ENCODE measurements at regions not wholly inside any gene's neighbourhood (a gene's known extent, or its start where the extent isn't known, plus 50 kb on each side); places are given as distances from the start of the nearest gene placed in this dataset.
A peak's percentile ranks its signal among the peaks of the same experiment; 100 is the strongest.
"Not testable (repeated sequence)": the region's sequence is repeated elsewhere in the genome, so short reads cannot be mapped to it uniquely, and the experiment has no call there.

DNA sequence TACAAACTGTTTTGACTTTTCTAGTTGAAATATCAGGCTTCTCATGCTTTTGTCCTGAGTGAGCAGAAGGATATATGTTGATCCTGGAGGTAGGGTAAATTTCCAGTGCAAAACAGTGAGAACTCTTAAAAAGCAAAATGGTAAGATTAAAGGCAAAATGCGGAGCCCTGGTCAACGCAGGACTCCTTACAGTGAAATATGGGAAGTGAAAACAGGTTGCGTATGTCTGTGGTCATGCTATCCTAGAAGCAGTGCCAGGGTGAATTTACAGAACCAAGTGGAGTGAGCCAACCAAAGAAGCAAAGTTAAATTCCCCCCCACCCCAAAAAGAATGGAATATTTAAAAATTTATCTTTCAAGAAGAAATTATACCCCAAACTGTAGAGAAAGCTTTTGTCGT is 256.4 kb downstream of the NR2F2 start:
- no peak for DNase-seq

GRCh38 chr15:96589864-96590263 is 259.4 kb downstream of the NR2F2 start:
- DNase-seq = no peak

GRCh38 chr15:96593735-96594134 is 263.2 kb downstream of the NR2F2 start:
- DNase-seq = peak; percentile 81

DNA sequence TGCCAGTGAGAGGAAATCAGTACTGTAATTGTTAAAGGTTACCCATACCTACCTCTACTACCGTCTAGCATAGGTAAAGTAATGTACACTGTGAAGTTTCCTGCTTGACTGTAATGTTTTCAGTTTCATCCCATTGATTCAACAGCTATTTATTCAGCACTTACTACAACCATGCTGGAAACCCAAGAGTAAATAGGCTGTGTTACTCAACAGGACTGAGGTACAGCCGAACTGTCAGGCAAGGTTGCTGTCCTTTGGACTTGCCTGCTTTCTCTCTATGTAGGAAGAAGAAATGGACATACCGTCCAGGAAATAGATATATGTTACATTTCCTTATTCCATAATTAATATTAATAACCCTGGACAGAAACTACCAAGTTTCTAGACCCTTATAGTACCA is 265.5 kb downstream of the NR2F2 start:
- DNase-seq = peak; percentile 36

GRCh38 chr15:96598514-96598913 is 268.0 kb downstream of the NR2F2 start:
- DNase-seq = peak; percentile 95

- DNase-seq = peak; percentile 69
These were observed 268.8 kb downstream of the NR2F2 start for GRCh38 chr15:96599268-96599667.

DNA sequence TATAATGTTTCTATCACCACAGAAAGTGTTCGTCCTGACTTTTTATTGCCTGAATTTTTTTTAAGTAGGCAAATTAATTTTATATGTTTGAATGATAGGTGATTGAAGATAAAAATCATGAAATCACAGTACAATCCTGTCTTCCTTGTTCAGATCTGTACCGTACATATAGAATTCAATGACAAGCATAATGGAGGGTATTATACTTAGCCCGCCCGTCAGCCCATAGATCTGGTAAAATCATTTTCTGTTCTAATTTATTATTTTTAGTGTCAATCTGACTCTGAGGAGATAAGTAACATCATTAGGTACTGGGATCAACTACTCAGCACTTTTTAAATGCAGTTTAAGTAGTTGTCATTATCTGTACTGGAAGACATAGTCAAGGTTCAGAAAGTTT is 269.9 kb downstream of the NR2F2 start:
- DNase-seq = no peak

DNA sequence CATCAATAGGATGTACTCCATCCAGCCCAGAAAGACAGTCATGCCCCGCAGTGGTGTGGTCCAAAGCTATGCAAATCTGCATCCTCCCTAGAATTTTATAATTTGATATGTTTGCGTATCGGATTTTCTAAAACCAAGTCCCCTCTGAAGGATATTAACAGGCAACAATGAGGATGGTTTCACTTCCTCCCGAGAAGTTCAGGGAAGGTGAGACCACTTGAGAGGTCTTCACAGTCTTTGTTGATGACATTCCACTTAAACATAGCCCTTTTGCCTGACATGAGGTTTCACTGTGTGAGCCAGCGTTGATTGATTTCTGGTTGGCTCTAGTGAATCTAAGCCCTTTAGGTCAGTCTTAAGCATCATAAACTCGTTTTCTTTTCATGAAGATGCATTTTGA is 276.1 kb downstream of the NR2F2 start:
- no peak for DNase-seq

- no peak for DNase-seq
These were observed 280.3 kb downstream of the NR2F2 start for GRCh38 chr15:96610757-96611156.

DNA sequence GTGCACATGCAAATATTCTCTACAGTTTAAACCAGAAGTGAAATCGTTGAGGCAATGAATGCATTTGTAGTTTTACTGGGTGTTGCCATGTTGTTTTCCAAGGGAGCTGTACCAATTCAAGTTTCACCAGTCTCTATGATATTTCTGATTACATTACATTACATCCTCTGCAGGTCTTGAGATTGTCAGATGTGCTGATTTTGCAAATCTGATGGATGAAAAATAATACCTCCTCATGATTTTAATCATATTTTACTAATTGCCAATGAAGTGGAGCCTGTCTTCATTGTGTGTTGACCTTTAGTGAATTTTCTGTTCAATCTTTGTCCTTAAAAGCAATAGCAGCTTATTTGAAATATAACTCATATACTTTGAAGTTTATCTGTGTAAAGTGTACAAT is 282.4 kb downstream of the NR2F2 start:
- DNase-seq = no peak

- peak; percentile 2 for DNase-seq
These were observed 288.7 kb downstream of the NR2F2 start for GRCh38 chr15:96619174-96619573.

- no peak for DNase-seq
These were observed 292.2 kb downstream of the NR2F2 start for GRCh38 chr15:96622714-96623113.

DNA sequence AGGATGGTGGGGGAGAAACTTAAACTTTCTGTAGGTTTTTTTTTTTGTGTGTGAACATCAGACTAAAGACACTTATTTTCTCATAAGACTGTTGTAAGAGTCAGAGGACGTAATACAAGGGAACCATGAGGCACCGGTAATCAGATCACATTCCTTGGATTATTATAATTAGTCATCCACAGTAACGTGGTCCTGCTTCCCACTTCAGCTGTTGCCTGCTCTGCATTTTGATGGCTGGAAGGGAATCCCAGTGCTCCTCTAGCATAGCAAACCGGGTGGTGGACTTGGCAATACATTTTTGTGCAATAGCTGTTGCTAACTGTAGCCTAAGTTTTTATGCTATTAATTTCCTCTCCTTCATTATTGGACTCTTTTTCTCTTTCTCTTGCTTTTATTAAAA is 294.8 kb downstream of the NR2F2 start:
- DNase-seq = no peak

DNA sequence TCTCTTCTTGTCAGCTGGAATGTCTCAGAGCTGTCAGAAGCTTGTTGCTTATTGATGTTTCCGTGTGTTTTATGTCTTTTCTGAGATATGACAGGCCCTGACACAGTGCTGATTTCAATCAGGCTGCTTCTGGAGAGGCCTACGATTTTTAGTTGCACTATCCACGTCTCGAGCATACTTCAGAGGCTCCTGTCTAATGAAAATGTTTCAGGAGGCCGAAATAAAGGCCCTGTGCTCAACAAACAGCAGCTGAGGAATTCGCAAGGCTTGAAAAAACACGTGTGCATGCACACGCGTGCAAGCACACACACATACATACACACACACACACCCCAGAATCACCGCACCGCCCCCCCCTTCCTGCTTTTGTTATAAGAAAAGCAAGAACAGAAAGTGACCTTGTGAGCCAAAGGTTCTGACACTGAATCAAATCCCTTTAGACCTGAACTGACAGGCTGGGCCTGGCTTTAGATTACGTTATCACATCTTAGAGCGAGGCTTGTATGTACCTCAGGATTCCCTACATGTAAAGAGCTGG is 296.6 kb downstream of the NR2F2 start:
- no peak for DNase-seq

DNA sequence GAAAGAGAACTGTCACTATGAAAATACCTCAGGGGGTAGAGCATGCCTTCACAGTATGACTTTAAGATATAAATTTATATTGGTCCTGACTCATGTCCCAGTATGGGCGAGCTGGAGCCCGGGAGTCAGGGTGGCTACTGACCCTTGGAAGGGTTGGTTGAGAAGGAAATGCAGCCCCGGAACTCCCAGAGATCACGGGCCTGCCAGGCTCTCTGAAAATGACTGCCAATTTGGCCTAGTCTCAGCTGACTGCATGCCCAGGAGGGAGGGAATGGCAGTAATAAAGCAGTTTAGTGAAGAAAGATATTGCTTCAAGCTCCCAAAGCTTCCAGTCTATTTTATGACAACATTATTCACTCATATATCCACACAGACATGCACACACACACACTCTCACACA is 299.0 kb downstream of the NR2F2 start:
- no peak for DNase-seq

DNA sequence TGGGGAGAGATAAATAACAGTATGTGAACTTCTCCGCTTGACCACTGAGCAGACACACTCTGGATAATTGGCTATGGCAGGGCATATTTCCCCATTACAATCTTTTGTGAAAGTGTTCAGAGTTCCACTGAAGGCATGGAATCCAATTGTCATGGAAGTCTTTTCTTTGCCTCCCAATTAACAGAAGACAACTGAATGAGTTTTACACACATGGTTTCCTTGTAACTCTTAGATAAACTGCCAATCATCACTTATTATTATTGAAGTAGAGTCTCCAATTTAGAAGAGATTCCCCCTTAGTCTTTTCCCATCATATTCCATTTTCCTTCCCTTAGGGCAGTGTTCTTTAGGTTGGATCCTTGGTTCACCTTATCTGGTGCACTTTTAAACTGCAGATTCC is 308.3 kb downstream of the NR2F2 start:
- no peak for DNase-seq

DNA sequence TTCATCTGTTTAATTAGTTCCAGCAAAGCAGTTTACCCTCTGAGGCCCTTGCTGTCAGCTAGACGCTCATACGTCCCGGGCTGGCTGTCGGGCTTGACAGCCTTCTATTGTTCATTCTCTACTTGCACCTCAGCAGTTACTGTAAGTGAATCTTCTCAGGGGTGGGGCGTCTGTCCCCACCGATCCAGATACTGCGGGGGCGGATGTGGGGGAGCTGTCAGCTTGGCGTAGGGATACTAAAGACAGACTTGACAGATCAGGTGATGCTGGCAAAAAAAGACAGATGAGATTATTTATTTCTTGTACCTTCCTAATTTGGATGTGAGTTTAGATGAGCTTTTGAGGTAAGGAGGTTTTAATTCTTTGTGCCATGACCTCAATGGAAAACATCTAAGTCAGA is 315.3 kb downstream of the NR2F2 start:
- DNase-seq = no peak

DNA sequence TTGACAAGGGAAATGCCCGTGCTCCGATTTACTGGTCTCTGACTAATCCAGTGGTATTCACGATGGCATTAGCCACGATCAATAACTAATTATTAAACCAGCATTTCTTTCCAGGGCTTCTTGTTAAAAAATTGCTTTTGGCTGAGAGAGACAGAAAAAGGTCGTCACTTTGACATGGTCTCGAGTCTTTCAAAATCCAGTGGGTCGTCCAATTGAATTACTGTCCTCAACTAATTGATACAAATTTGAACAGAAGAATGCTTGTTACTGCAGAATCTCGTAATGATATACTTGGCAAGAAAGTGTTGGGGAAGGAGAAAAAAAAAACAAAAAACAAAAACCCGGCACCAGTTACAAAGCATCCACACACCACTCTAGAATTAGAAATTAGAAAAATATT is 318.4 kb downstream of the NR2F2 start:
- no peak for DNase-seq

- DNase-seq = no peak
These were observed 326.6 kb downstream of the NR2F2 start for GRCh38 chr15:96657096-96657495.

DNA sequence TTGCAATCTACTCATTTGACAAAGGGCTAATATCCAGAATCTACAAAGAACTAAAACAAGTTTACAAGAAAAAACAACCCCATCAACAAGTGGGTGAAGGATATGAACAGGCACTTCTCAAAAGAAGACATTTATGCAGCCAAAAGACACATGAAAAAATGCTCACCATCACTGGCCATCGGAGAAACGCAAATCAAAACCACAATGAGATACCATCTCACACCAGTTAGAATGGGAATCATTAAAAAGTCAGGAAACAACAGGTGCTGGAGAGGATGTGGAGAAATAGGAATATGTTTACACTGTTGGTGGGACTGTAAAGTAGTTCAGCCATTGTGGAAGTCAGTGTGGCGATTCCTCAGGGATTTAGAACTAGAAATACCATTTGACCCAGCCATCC is 336.5 kb downstream of the NR2F2 start:
- not testable (repeated sequence) for DNase-seq

- DNase-seq = no peak
These were observed 339.9 kb downstream of the NR2F2 start for GRCh38 chr15:96670389-96670788.

DNA sequence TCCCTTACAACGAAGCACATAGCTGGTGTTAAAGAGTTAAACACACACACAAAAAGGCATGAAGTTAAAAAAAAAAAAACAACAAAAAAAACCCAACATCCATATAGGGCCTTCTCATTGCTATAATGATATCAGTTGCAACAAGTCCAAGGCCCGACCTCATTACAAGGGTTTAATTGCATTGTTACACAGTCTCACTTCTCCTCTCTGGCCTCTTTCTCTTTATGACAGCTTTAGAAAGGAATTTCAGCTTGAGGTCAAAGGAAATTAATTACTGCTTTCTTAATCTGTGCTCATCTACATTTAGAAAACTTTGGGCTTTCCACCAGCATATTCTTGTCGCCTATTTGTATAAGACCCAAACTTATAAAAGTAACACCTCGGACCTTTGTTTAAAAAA is 342.1 kb downstream of the NR2F2 start:
- no peak for DNase-seq

DNA sequence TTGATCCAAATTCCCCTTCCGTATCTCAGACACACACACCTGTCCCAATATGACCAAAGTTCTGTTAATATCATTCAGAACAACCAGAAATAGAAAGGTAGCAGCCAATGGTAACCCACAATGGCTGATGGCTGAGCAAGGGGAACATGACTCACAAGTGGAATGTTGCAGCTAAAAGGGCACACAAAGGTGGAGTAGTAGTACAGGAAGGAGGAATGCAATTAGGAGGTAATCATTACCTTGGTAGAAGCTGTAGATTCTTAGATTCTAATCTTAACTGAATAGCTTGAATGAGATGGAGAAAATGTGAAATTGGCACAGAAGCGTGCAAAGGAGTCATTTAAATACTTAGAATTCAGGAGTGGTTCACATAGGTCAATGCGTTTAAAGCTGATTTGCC is 347.9 kb downstream of the NR2F2 start:
- DNase-seq = no peak

GRCh38 chr15:96687388-96688107 is 357.0 kb downstream of the NR2F2 start:
- DNase-seq = no peak

- no peak for DNase-seq
These were observed 360.2 kb downstream of the NR2F2 start for GRCh38 chr15:96690733-96691132.
